ENCODE measurements at regions not wholly inside any gene's neighbourhood (a gene's known extent, or its start where the extent isn't known, plus 50 kb on each side); places are given as distances from the start of the nearest gene placed in this dataset.

- H3K36me3 ChIP-seq = no peaks in the 10 kb centered on the region
- TF ChIP-seq CTCF (IDR thresholded peaks at IDR 0.05) = no peak
- WGBS, 2 donors (ENCODE audit: low coverage in 1 of 2) = 27 to 46% methylated on average over 2 to 3 of the region's 3 CpGs
- H3K4me3 ChIP-seq = no peak overlapping the region
- no peaks in the 10 kb centered on the region for H3K27me3 ChIP-seq
- in situ Hi-C loops (cut with MboI; ENCODE audit: low pct_ligation_motif_present in 1 of 4, low pct_unique_long_range_greater_than_20kb in 1 of 4, low sequenced_read_pairs in 3 of 4) (loop anchor here in 1 of 4 donors (25.0 kb wide), 1 partner anchor 633 kb away; no protein-coding TSS in a partner anchor), intact Hi-C loops (cut with DNase I; ENCODE audit: low total_unique reads) (no loop called here)
- H3K27ac ChIP-seq = peak overlapping the region; percentile 12 to 65 (median 59)
- H3K4me1 ChIP-seq = peaks cover 0 to 10% (median 4%) of the 10 kb centered on the region in 4 donors
- no peak for DNase-seq
- no peaks in the 10 kb centered on the region for H3K9me3 ChIP-seq
Measured at GRCh38 chr3:65169961-65170360, 482.2 kb upstream of the ADAMTS9 start.

- peaks cover 0 to 10% (median 4%) of the 10 kb centered on the region in 4 donors for H3K4me1 ChIP-seq
- no peaks in the 10 kb centered on the region for H3K27me3 ChIP-seq
- TF ChIP-seq POLR2A (IDR thresholded peaks at IDR 0.05) = no peak
- TF ChIP-seq POLR2AphosphoS5 (IDR thresholded peaks at IDR 0.05) = peak in 1 of 3 donors; percentile 37
- TF ChIP-seq EP300 (IDR thresholded peaks at IDR 0.05; ENCODE audit: low read depth) = no peak
- no peak for TF ChIP-seq CTCF (IDR thresholded peaks at IDR 0.05)
- H3K36me3 ChIP-seq = no peaks in the 10 kb centered on the region
- no peak for DNase-seq
- in situ Hi-C loops (cut with MboI; ENCODE audit: low pct_ligation_motif_present in 1 of 4, low pct_unique_long_range_greater_than_20kb in 1 of 4, low sequenced_read_pairs in 3 of 4) = loop anchor here in 1 of 4 donors (25.0 kb wide), 1 partner anchor 631 kb away; no protein-coding TSS in a partner anchor
- intact Hi-C loops (cut with DNase I; ENCODE audit: low total_unique reads) = no loop called here
- H3K9me3 ChIP-seq = no peaks in the 10 kb centered on the region
- peak overlapping the region in 1 of 4 donors; percentile 22 for H3K27ac ChIP-seq
- H3K4me3 ChIP-seq = no peak overlapping the region
- WGBS, 2 donors (ENCODE audit: low coverage in 1 of 2) = 59 to 68% methylated on average over 4 of the region's 4 CpGs
Measured at GRCh38 chr3:65168547-65168946, 480.7 kb upstream of the ADAMTS9 start.

- Histone ChIP-seq H3K4me3 (no peak overlapping the region), H3K27me3 (no peaks in the 10 kb centered on the region), H3K27ac (no peak overlapping the region), H3K9me3 (no peaks in the 10 kb centered on the region), H3K4me1 (peaks cover 0 to 10% (median 4%) of the 10 kb centered on the region in 4 donors), H3K36me3 (no peaks in the 10 kb centered on the region)
- intact Hi-C loops (cut with DNase I; ENCODE audit: low total_unique reads) (no loop called here), in situ Hi-C loops (cut with MboI; ENCODE audit: low pct_ligation_motif_present in 1 of 4, low pct_unique_long_range_greater_than_20kb in 1 of 4, low sequenced_read_pairs in 3 of 4) (loop anchor here in 1 of 4 donors (25.0 kb wide), 1 partner anchor 629 kb away; no protein-coding TSS in a partner anchor)
- TF ChIP-seq POLR2A (IDR thresholded peaks at IDR 0.05) (no peak), EP300 (IDR thresholded peaks at IDR 0.05; ENCODE audit: low read depth) (no peak), CTCF (IDR thresholded peaks at IDR 0.05) (no peak), POLR2AphosphoS5 (IDR thresholded peaks at IDR 0.05) (no peak)
- no peak for DNase-seq
Measured at GRCh38 chr3:65166531-65166930, 478.7 kb upstream of the ADAMTS9 start.

- no peaks in the 10 kb centered on the region for H3K4me1 ChIP-seq
- H3K27me3 ChIP-seq = no peaks in the 10 kb centered on the region
- H3K9me3 ChIP-seq = no peaks in the 10 kb centered on the region
- DNase-seq = no peak
- H3K4me3 ChIP-seq = no peak overlapping the region
- intact Hi-C loops (cut with DNase I; ENCODE audit: low total_unique reads) = no loop called here
- WGBS, 2 donors (ENCODE audit: low coverage in 1 of 2) = 59 to 90% methylated on average over 3 of the region's 3 CpGs
- no peaks in the 10 kb centered on the region for H3K36me3 ChIP-seq
- TF ChIP-seq POLR2AphosphoS5 (IDR thresholded peaks at IDR 0.05) (no peak), POLR2A (IDR thresholded peaks at IDR 0.05) (no peak), EP300 (IDR thresholded peaks at IDR 0.05; ENCODE audit: low read depth) (no peak), CTCF (IDR thresholded peaks at IDR 0.05) (no peak)
- H3K27ac ChIP-seq = no peak overlapping the region
- in situ Hi-C loops (cut with MboI; ENCODE audit: low pct_ligation_motif_present in 1 of 4, low pct_unique_long_range_greater_than_20kb in 1 of 4, low sequenced_read_pairs in 3 of 4) = loop anchor here in 1 of 4 donors (25.0 kb wide), 1 partner anchor 621 kb away; no protein-coding TSS in a partner anchor
Measured at GRCh38 chr3:65158023-65158422, 470.2 kb upstream of the ADAMTS9 start.

Measured in transverse colon (tissue), 4 donors.